Head of caudate nucleus (tissue), 42 donors: ENCODE measurements at regions not wholly inside any gene's neighbourhood (a gene's known extent, or its start where the extent isn't known, plus 50 kb on each side); places are given as distances from the start of the nearest gene placed in this dataset.
A peak's percentile ranks its signal among the peaks of the same experiment; 100 is the strongest.

Experiments
- DNase-seq, 42 donors: peaks; one replicate each; pipeline versions ENCODE4 v3.0.0 to v3.0.0-alpha.2; 2020 to 2021; ENCODE audit warnings: mixed read lengths in 7 of 42
- intact Hi-C: fragments of 100-400 bp; cut with DNase I; formaldehyde crosslinking; loops from one replicate; pipeline ENCODE4 v1.15.0; 2022

DNA sequence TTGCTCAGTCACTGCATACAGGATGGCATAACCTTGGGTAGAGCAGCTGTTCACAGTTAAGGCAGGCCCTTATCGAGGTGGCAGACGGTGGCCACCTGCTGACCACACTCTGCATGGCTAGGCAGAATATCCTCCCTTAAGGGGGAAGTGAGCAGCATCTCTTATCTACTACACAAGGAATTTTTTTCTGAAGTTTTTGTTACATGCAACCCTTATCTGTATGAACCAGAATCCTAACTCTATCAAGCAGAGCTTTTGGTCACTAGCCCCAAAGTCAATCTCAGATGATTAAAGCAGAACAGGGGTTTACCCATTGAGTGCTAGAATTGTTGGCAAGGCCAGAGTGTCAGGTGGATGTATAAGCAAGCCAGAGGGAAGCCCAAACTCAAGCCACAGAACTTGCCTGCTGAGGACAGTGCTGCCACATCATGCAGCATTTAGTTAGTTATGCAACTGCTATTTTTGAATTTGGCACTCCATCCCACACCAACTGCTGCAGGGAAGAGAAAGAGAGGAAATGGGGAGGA lies 192.8 kb downstream of the TBX5 start:
- DNase-seq = peak in 25 of 42 donors; percentile 5 to 74 (median 20)
- intact Hi-C loops = no loop called here

DNA sequence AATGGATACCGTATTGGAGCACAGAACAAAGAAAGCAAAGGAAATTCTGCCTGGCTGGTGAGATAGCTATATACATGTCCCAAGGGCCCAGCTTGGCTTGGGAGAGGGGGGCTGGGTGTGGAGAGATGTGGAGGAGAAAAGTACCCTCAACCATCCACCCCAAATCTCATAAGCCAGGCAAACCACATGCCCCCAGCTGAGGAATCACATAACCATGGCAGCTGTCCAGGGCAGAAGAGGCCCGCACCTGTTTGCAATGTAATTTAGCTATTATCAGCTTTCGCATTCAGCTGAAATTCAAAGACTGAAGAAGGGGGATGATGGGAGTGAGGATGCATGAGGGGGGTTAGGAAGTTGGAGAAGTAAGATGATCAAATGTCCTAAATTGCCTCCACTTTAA lies 196.1 kb downstream of the TBX5 start:
- intact Hi-C loops = no loop called here
- no peak for DNase-seq

DNA sequence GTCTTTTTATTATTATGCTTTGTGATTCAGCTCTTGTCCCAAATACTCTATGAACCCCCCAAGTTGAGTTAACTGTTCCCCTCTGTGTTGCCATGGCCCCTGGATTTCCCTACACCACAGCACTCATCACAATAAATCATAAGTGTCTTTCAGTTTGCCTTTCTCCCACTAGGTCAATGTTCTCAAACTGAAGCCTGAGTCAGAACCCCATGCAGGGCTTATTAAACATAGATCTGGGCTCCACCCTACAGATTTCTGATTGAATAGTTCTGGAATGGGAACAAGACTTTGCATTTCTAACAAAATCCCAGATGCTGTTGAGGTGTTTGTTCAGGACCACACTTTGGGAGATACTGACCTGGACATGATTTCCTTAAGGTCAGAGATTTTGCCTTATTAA lies 199.4 kb downstream of the TBX5 start:
- DNase-seq = no peak
- intact Hi-C loops = no loop called here

DNA sequence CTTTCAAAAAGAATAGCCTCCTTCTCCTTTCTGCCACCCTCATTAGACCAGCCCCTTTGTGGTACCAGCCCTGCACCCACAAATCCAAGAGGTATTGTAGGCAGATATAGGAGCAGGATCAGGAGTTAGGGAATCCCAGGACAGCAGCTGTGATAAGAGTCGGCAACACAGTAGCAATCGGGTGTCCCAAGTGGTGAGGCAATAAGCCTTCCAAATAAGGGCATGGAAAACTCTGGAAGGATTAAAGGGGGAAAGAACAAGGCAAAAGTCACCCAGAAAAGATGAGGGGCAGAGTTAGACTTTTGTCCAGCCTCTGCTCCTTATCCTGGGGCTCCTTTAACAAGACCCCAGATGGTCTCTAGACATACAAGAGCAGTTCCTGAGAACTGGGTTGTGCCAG lies 204.2 kb downstream of the TBX5 start:
- intact Hi-C loops = no loop called here
- no peak for DNase-seq

DNA sequence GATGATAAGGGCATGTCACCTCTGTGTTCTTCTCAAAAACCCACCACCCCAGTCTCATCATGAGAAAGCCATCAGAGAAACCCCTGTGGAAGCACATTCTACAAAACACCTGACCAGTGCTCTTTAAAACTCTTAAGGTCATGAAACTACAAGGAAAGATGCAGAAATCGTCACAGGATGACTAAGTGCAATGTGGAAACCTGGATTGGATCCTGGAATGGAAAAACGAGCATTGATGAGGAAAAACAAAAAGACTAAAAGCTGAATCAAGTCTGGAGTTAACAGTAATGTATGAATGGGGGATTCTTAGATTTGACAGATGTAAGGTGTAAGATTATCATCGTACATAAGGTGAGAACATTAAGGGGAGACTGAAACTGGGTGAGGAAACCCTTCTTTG lies 211.0 kb downstream of the TBX5 start:
- no peak for DNase-seq
- intact Hi-C loops = no loop called here

DNA sequence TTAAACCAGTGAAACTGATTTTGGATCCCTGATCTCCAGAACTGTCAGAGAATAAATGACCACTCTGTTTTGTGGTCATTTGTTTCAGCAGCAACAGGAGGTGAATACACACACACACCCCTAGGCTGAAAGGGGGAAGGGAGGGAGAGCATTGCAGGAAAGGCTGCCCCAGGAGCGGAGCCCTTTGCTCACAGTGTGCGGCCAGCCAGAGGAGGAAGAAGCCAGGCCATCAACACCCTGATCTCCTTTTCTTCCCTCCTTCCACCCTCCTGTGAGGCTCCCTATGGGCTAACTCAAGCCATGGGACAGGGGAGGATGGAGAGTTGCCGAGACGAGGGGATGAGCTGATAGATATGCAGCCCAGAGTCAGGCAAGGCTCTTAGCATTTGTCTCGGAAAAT lies 211.9 kb downstream of the TBX5 start:
- intact Hi-C loops = no loop called here

DNA sequence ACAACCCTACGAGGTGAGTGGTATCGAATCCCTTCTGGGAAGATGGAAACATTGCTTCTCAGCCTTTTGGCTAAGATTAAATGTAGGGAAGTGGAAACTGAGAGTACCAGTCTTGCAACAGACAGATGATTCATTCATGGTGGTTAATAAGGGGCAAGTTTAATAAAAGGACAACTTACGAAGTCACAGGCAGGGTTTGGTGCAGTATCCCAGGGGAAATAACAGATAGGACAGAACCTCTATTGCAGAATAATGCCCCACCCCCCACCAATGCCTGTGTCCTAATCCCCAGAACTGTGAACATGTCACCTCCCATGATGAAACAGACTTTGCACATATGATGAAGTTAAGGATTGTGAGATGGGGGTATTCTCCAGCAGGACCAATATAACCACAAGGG lies 212.5 kb downstream of the TBX5 start:
- no peak for DNase-seq
- intact Hi-C loops = no loop called here

More for the DNA sequence above, 211.9 kb downstream of the TBX5 start:
- DNase-seq = no peak

DNA sequence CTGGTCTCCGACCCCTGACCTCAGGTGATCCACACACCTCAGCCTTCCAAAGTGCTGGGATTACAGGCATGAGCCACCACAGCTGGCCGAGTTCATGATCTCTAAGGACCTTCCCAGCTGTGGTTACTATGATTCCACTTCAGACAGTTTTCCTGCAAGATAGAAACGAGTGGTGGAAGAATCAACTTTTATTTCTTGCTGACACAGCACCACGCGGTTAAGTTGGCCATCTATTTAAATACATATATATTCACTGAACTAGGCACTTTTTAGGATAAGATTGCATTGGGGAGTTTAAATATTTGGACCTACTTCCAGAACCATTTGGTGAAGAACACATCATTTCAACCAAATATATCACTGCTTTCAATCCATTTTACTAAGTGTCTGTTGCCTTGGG lies 213.4 kb downstream of the TBX5 start:
- intact Hi-C loops = no loop called here

DNA sequence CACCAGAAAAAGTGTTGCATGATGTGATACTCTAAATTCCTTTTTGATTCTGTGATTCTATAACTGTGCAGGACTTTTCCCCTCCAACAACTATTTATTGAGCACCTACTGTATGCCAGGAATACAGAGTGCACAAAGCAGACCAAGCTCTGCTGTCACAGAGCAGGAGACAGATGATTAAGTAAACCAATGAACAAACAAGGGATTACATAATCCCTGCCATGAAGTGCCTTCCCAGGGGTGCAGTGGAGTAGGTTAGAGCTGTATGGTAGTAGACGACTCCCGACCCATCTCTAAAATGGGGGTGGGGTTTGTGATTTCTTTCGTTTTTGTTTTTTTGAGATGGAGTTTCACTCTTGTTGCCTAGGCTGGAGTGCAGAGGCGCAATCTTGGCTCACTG lies 213.9 kb downstream of the TBX5 start:
- intact Hi-C loops = no loop called here

More for the DNA sequence above, 213.4 kb downstream of the TBX5 start:
- no peak for DNase-seq

DNA sequence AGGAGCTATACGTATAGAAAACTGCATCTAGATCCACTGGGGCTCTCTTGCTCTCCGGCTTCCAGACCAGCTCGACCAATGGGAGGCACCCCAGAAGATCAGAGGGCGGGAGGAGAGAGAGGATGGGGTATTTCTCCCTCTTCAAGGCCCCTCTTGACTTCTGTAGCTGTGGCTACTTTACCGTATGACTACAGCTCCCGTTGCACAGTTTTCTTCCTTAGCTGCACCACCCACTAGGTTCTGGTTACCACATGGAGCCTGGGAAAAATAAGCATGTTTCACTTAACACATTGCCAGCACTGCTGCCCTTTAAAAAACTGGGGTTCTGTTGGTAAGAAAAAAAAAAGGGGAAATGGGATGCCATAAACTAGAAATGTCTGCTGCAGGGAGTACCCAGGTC lies 214.4 kb downstream of the TBX5 start:
- intact Hi-C loops = no loop called here
- no peak for DNase-seq

More for the DNA sequence above, 213.9 kb downstream of the TBX5 start:
- DNase-seq = no peak

DNA sequence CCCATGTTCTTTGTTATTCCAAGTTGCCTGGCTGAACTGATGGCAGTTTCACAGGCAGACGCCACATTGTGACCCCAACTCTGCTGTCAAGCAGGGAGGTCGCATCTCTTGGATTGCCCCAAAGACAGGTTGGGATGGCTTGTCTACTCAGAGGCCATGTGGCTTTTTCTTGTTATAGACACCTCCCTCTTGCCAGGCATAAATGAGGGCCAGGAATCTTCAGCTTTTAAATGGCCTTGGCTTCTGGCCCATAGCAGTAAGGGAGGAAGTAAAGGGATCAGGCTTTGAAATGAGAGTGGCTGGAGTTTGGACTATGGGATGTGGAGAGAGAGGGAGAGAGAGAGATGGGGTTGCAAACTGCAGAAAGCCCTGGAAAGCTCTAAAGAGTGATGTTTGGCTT lies 215.0 kb downstream of the TBX5 start:
- no peak for DNase-seq
- intact Hi-C loops = no loop called here

DNA sequence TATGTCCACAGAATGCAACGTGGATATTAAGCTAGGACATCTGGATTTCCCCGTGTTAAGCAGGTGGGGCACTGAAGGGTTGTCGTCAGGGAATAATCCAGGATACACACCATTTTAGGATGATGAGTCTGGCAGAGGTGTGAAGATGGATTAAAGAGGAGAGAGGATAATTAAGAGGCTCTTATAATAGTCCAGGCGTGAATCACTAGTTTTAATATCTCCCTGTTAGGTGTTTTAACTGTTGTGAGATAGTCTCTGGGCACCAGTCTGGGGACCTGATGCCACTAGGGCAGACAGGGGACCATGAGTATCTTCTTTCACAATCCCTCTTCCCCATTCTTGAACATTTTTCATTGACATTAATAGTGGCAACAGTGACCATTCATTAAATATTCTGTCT lies 216.7 kb downstream of the TBX5 start:
- DNase-seq = no peak
- intact Hi-C loops = no loop called here

DNA sequence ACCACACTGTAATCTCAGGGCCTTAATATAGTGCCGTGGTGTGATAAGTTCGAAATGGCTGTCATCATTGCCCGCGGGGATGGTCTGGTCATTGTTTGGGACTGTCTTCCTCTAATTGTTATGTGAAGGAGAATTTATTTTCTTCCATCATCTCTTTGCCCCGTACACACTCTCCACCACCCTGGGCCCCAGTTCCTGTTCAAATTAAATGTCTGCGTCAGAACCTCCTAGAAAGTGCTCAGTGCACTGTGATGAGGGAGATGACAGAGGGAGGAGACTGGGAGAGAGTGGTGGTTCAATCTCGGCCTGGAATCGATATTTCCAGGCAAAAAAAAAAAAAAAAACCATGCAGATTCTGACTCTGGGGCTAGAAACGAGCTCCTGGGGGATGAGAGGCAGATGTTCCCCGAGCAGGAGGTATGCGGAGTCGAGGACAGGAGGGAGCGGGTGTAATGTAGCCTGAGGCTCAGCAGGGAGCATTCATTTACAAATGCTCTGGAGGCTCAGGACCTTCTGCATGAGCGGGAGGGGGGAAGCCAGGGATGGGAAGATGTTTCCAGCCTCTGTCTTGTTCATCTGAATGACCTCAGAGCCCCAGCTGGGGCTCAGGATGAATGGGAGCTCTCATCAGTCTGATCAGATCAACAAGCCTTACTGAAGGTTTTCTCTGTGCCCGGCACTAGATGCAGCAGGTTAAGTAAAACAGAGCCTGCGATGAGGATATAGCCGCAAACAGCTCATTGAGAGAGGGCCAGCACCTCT lies 219.5 kb downstream of the TBX5 start:
- intact Hi-C loops = no loop called here
- peak; percentile 48 to 94 (median 85) for DNase-seq

DNA sequence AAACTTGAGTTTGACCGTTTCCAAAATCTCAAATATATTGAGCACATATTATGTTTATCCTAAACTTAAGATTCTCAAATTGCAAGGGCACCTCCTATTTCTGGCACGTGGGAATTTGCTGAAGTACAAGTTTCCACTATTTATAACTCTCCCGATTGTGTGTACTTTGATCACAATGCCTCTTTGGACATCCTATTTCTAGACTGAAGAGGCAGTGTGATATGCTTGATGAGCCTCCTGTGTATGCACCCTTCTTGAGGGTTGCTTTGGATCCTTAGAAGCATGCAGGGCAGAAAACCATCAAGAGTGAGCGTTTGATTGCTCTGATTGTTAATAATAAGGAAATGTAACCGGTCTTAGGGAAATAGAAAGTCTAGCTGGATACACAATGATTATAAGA lies 218.9 kb upstream of the RBM19 start:
- intact Hi-C loops = no loop called here
- DNase-seq = no peak

DNA sequence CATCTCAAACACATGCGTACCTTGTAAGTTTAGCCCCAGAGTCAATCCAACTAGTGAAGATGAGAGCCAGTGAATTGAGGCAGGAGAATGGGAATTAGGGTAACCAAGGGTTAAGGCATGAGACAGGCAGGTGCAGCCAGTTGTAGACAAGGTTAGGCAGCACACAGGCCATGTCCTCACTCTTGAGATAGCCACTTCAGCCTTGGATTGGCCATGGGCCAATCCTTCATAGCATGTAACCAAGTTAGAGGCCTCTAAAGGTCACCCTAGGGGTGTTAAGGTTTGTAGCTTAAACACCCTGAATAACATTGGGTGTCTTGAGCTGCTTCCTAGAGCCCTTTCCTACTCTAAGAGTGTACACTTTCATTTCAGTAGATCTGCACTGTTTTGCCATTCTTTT lies 208.2 kb upstream of the RBM19 start:
- no peak for DNase-seq
- intact Hi-C loops = no loop called here

DNA sequence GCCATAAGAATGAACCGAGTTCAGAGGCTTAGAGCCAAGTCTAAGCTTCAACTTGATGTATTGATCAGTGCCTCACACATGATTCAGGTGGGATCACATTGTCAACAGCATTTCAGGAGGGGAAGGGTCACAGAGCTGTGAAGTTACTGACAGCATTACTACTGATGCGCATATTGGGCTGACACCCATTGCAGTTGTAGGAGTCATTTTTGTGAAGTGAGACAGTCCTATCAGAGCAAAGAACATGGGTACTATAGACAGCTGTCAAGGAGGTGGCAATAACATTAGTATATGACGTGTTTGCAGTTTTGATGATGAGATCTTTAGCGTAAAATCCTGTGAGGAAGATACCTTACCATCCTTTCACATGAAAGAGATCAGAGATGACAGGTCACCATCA lies 206.0 kb upstream of the RBM19 start:
- intact Hi-C loops = no loop called here
- DNase-seq = no peak

DNA sequence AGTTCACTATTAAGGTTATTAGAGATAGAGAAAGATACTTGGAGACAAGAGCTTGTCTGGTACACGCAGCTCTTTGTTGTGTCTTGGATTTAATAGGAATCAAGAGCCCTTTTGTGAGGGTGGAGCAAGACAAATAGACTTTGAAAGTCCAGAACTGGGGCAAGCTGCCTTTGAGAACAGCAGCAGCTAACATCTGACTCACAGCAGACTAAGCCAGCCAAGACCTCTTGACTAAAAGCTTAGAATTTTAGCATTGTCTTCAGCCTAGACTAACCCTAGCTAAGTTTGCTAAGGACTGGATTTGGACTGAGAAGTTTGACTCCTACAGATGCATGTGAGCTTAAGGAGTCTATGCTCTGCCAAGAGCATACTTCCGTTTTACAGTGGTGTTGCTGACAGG lies 201.9 kb upstream of the RBM19 start:
- DNase-seq = peak in 9 of 42 donors; percentile 3 to 39 (median 16)
- intact Hi-C loops = loop anchor here (5.0 to 10.0 kb wide), 2 partner anchors 307 to 339 kb away; no protein-coding TSS in a partner anchor

DNA sequence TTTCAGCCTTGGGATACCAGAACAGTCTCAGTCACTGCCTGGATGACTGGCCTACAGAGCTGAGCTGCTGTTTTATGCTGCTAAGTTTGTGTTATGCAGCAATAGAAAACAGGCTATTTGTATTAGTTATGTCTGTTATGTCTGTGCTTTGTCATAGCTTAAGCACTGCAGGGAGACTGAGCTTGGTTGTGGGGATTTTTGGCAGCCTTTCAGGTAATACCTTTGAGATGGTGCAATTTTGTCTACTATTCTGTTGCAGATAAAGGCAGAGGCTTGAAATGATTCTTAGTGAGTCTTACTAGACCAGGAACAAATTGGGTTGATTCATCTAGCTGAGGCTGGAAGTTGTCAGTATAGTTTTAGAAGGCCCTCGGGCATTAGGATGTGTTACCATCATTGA lies 201.3 kb upstream of the RBM19 start:
- DNase-seq = peak in 1 of 42 donors; percentile 5
- intact Hi-C loops = loop anchor here (5.0 to 10.0 kb wide), 2 partner anchors 307 to 340 kb away; no protein-coding TSS in a partner anchor

DNA sequence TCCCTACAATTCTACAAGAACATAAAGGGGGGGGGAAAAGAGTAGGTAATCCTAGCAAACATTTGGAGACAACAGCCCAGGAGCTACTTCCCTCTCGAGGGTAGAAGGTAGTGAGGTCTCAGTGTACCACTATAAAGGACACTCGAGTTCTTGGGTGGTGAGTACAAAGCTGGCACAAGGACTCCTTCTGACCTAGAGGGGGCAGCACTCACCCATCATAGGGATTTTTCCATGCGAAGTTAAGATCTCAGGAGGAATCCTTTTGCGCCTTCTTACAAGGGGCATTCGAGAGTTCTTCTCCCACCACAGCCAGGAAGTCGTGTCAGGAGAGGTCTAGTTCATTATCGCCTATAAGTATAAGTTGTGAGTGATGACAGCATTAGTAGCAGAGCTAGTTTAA lies 200.2 kb upstream of the RBM19 start:
- intact Hi-C loops = loop anchor here (5.0 to 10.0 kb wide), 2 partner anchors 308 to 341 kb away; no protein-coding TSS in a partner anchor
- peak in 40 of 42 donors; percentile 5 to 89 (median 69) for DNase-seq

DNA sequence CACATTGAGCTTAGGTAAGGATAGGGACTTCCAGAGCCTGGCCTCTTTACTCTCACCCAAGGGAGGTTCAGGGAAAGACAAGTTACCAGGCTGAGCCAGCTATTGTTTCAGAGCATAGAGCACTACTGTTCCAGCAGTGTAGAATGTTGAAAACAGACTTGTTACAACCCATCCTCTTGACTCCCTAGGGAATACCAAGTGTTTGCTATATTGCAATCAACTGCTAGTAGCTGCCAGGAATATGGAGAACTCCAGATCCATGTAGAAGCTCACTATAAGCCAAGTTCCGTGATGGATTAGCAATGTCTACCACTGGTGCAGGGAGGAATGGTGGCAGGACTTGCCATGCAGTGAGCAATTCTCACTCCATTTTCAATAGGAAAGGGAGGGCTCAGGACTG lies 199.8 kb upstream of the RBM19 start:
- DNase-seq = no peak
- intact Hi-C loops = loop anchor here (5.0 to 10.0 kb wide), 2 partner anchors 309 to 341 kb away; no protein-coding TSS in a partner anchor

DNA sequence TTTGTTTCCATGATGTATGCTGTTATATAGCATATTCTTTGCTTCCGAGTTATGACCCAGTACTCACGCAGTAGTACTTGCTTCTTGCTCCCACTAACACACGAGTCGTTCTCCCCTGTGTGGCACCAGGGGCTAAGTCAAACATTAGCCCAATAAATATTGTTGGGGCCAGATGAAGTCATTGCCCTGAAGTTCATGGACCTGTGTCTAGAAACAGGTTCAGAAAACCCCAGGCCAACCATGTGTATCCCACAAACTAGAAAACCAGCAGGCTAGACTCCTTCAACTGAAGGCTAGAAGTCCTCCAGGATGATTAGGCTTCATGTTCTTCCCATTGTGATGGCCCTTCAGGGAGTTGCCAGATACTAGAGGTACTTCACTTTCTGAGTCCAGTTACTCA lies 198.2 kb upstream of the RBM19 start:
- intact Hi-C loops = loop anchor here (10.0 kb wide), 1 partner anchor 310 kb away; no protein-coding TSS in a partner anchor

More for the DNA sequence above, 198.2 kb upstream of the RBM19 start:
- DNase-seq = no peak
